Heart right ventricle (tissue), 16 donors: ENCODE measurements at regions not wholly inside any gene's neighbourhood (a gene's known extent, or its start where the extent isn't known, plus 50 kb on each side); places are given as distances from the start of the nearest gene placed in this dataset.

Experiments
- ATAC-seq, 8 donors: fragments of 200-7000 bp; cut with Tn5 transposase; one replicate each; pipeline ENCODE4 v1.9.1; 2020; ENCODE audit warnings: mild to moderate bottlenecking in 8 of 8, moderate library complexity in 8 of 8, moderate number of reproducible peaks in 1 of 8
- DNase-seq, 2 donors: peaks; one replicate each; pipeline ENCODE4 v3.0.0-alpha.2; 2020
- H3K27ac ChIP-seq, 10 donors: fragments of 200-600 bp; sonication (generic) in 2 of 10; one replicate each; pipeline versions ENCODE4 v1.5.0 to v1.8.0; 2020 to 2022; ENCODE audit warnings: mild to moderate bottlenecking in 3 of 10
- H3K27me3 ChIP-seq, 7 donors: fragments of 200-600 bp; one replicate each; pipeline ENCODE4 v1.8.0; 2021 to 2022; ENCODE audit warnings: mild to moderate bottlenecking in 2 of 7
- H3K36me3 ChIP-seq, 9 donors: fragments of 200-600 bp; sonication (generic) in 1 of 9; one replicate each; pipeline versions ENCODE4 v1.5.0 to v1.8.0; 2020 to 2022; ENCODE audit warnings: mild to moderate bottlenecking in 2 of 9
- H3K4me1 ChIP-seq, 9 donors: fragments of 200-600 bp; sonication (generic) in 1 of 9; one replicate each; pipeline versions ENCODE4 v1.5.0 to v1.8.0; 2020 to 2022; ENCODE audit warnings: mild to moderate bottlenecking in 4 of 9
- H3K4me3 ChIP-seq, 10 donors: fragments of 200-600 bp; sonication (generic) in 2 of 10; one replicate each; pipeline versions ENCODE4 v1.5.0 to v1.8.0; 2020 to 2022; ENCODE audit warnings: mild to moderate bottlenecking in 7 of 10, moderate library complexity in 2 of 10
- H3K9me3 ChIP-seq, 11 donors: fragments of 200-600 bp in 10 of 11; sonication (generic) in 2 of 11; one replicate each; pipeline versions ENCODE4 v1.5.0 to v1.8.0; 2013 to 2022; ENCODE audit warnings: mild to moderate bottlenecking in 2 of 11, control low read depth in 1 of 11, moderate library complexity in 1 of 11
- WGBS, 2 donors: extraction: QIAGEN DNeasy Blood & Tissue Kit; methylation state at CpG; one replicate each; pipeline ENCODE4 v1.1.7; 2013; ENCODE audit warnings: inconsistent platforms in 1 of 2; 5-methylcytosine and 5-hydroxymethylcytosine counted together
- intact Hi-C, 10 donors: fragments of 100-400 bp; cut with DNase I; formaldehyde crosslinking; loops; one replicate each; pipeline versions ENCODE4 v1.11.1 to v1.14.2; 2022
- TF ChIP-seq, protein P1 (sequence below), 9 donors: fragments of 200-600 bp; sonication (generic) in 2 of 9; IDR thresholded peaks; one replicate each; pipeline versions ENCODE4 v1.5.0 to v1.8.0; 2021 to 2022; ENCODE audit warnings: antibody characterized with exemption in 9 of 9, mild to moderate bottlenecking in 5 of 9, moderate library complexity in 1 of 9
- donor health status: Arrhythmogenic right ventricular cardiomyopathy.
- donor health status: ischemic (EF 13 %, LVEDD 7.1; RV severe dilation, severe dysfunction).
- donor health status: healthy with polysubstance abuse.
- donor health status: DM: no; HTN: yes; CAD: no.
- donor health status: DM: no; HTN: no; CAD: no.
- donor health status: ischemic (EF 25% LVEDD 6.9; RV normal size, moderate dysfunction).
- donor health status: ischemic (EF 25% LVEDD 5.7; RV mildly dilated, moderate dysfunction).
- donor health status: healthy.
- donor health status: DM: yes; HTN: yes; CAD: no.
- donor health status: Ischemic cardiomyopathy.
- donor health status: ischemic (EF 35%, LVEDD 5.7; RV mildly dilated, moderate dysfunction).
- donor health status: nonischemic (EF 11% LVEDD 7.7; RV severe dilation, severe dysfunction).
- donor health status: DM: yes; HTN: yes; CAD: no.
- donor health status: PGD.
- donor health status: ischemic (EF 29% LVEDD 5.4; RV normal size, mild dysfunction).
- donor health status: nonischemic (EF 23%, LVEDD 6.1; RV moderate dilation, normal function).

DNA sequence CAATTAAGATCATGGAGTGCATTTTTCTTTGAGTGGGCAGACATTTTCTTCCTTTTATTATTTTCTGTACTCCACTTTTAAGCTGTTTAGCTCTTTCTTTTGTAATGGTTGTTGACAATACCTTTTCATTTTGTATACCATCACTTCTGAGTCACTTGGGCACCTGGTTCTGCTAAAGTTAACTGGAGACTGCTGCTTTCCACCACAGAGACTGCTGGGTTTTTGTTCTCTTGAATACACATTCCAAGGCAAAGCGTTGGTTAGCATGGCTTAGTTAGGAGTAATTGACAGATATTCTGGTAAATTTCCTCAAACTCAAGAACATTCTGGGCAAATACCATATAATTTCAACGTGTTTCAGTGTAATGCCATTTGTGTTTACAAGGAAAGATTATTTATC lies 541.9 kb upstream of the CELF2 start:
- H3K36me3 ChIP-seq: no peaks in the 10 kb centered on the region
- H3K4me1 ChIP-seq: no peaks in the 10 kb centered on the region
- intact Hi-C loops: no loop called here
- WGBS, 2 donors: 34 to 74% methylated on average over 2 of the region's 2 CpGs
- H3K27ac ChIP-seq: no peak overlapping the region
- TF ChIP-seq, protein P1, sequence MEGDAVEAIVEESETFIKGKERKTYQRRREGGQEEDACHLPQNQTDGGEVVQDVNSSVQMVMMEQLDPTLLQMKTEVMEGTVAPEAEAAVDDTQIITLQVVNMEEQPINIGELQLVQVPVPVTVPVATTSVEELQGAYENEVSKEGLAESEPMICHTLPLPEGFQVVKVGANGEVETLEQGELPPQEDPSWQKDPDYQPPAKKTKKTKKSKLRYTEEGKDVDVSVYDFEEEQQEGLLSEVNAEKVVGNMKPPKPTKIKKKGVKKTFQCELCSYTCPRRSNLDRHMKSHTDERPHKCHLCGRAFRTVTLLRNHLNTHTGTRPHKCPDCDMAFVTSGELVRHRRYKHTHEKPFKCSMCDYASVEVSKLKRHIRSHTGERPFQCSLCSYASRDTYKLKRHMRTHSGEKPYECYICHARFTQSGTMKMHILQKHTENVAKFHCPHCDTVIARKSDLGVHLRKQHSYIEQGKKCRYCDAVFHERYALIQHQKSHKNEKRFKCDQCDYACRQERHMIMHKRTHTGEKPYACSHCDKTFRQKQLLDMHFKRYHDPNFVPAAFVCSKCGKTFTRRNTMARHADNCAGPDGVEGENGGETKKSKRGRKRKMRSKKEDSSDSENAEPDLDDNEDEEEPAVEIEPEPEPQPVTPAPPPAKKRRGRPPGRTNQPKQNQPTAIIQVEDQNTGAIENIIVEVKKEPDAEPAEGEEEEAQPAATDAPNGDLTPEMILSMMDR (IDR thresholded peaks at IDR 0.05): no peak
- no peak overlapping the region for H3K4me3 ChIP-seq
- peaks cover 0 to 20% (median 3%) of the 10 kb centered on the region in 11 donors for H3K9me3 ChIP-seq
- no peaks in the 10 kb centered on the region for H3K27me3 ChIP-seq
- DNase-seq: no peak
- ATAC-seq: no peak

DNA sequence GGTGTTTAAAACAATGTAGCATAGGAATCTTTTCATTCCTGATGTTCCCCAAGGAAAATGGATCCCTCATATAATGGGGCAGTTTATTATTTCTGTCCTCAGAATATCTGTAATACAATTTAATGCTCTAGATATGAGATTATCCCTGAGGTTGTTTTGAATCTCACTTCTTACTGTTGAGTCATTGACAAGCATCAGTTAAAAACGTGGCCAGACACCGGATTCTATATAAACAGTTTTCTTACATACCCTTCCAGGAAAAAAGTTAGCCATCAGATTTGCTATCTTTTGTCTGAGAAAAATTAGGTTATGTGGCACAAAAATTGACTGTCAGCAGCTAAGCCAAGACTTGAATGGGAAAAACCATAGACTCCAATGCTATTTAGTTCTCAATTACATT lies 539.8 kb upstream of the CELF2 start:
- H3K9me3 ChIP-seq: peaks cover 0 to 5% (median 3%) of the 10 kb centered on the region in 11 donors
- ATAC-seq (no peak), DNase-seq (no peak)
- TF ChIP-seq, protein P1 (IDR thresholded peaks at IDR 0.05): no peak
- H3K36me3 ChIP-seq: no peaks in the 10 kb centered on the region
- WGBS, 2 donors: 73 to 77% methylated on average over 2 of the region's 2 CpGs
- peaks cover 0 to 2% (median 0%) of the 10 kb centered on the region in 7 donors for H3K27me3 ChIP-seq
- intact Hi-C loops: no loop called here
- H3K4me1 ChIP-seq: no peaks in the 10 kb centered on the region
- no peak overlapping the region for H3K4me3 ChIP-seq
- no peak overlapping the region for H3K27ac ChIP-seq

DNA sequence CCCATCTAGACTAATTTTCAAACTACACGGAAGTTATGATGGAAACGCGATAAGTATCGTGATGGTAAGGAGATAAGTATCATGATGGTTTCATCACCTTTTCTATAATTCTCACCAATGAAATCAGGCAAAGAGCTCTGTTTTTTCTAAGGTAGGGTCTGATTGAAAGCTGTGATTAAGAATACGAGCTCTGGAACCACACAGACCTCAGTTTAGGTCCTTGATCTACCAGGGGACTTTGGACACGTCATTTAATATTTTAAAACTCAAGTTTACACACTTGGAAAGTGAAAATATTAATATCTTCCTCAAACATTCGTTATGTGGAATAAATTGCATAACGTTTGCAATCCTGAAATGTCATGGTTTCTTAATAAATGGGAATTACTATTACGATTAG lies 538.2 kb upstream of the CELF2 start:
- Histone ChIP-seq H3K9me3 (no peaks in the 10 kb centered on the region), H3K4me3 (no peak overlapping the region), H3K4me1 (no peaks in the 10 kb centered on the region), H3K36me3 (no peaks in the 10 kb centered on the region), H3K27me3 (peaks cover 0 to 5% (median 0%) of the 10 kb centered on the region in 7 donors), H3K27ac (no peak overlapping the region)
- DNase-seq: no peak
- TF ChIP-seq, protein P1 (IDR thresholded peaks at IDR 0.05): no peak
- no peak for ATAC-seq
- 82 to 89% methylated on average over 9 of the region's 9 CpGs for WGBS, 2 donors
- intact Hi-C loops: no loop called here

DNA sequence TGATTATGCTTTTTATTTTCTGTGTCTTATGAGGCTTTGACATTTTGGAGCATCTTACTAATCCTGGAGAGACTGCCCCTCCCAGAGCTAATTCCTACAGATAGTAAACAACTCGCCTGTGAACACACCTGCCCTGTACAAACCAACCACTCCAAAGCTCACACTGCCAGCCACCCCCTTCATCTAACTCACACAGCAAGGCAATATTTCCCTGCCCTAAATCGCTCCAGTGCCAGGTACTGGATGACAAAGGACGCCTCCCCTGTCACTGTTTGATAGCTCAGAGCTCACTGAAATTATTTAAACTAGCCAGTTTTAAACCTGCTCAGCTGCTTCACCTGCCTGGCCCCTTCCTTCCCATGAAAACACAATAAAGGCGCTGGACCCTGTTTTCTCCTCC lies 535.1 kb upstream of the CELF2 start:
- 75 to 78% methylated on average over 4 of the region's 4 CpGs for WGBS, 2 donors
- DNase-seq (no peak), ATAC-seq (no peak)
- no peaks in the 10 kb centered on the region for H3K9me3 ChIP-seq
- intact Hi-C loops: no loop called here
- H3K4me1 ChIP-seq: no peaks in the 10 kb centered on the region
- no peaks in the 10 kb centered on the region for H3K36me3 ChIP-seq
- no peak overlapping the region for H3K27ac ChIP-seq
- TF ChIP-seq, protein P1 (IDR thresholded peaks at IDR 0.05): no peak
- H3K27me3 ChIP-seq: peaks cover 0 to 5% (median 0%) of the 10 kb centered on the region in 7 donors
- H3K4me3 ChIP-seq: no peak overlapping the region
